Esophagus muscularis mucosa (tissue), 4 donors: ENCODE measurements at regions not wholly inside any gene's neighbourhood (a gene's known extent, or its start where the extent isn't known, plus 50 kb on each side); places are given as distances from the start of the nearest gene placed in this dataset.
"Not testable (repeated sequence)": the region's sequence is repeated elsewhere in the genome, so short reads cannot be mapped to it uniquely, and the experiment has no call there.

Source experiments
- DNase-seq: peaks from one replicate; pipeline ENCODE4 v3.0.0-alpha.2; 2017; ENCODE audit errors: extremely low spot score
- H3K27ac ChIP-seq, 4 donors: fragments of 200-600 bp; sonication (generic); replicated peaks in 1 of 4; 1 replicate in 3 of 4; 2 replicates in 1 of 4; pipeline ENCODE4 v1.5.1; 2016 to 2019; ENCODE audit warnings: mild to moderate bottlenecking in 1 of 4
- H3K27me3 ChIP-seq, 4 donors: fragments of 200-600 bp; sonication (generic); one replicate each; pipeline versions ENCODE4 v1.5.1 to v1.6.0; 2016 to 2019
- H3K36me3 ChIP-seq, 4 donors: fragments of 200-600 bp; sonication (generic); one replicate each; pipeline ENCODE4 v1.5.1; 2016 to 2019
- H3K4me1 ChIP-seq, 4 donors: fragments of 200-600 bp; sonication (generic); one replicate each; pipeline ENCODE4 v1.5.1; 2016 to 2019
- H3K4me3 ChIP-seq, 4 donors: fragments of 200-600 bp; sonication (generic); 1 replicate in 2 of 4; 2 replicates in 2 of 4; pipeline ENCODE4 v1.5.1; 2016 to 2019; ENCODE audit warnings: mild to moderate bottlenecking in 4 of 4, moderate library complexity in 1 of 4
- H3K9me3 ChIP-seq, 4 donors: fragments of 200-600 bp; sonication (generic); 1 replicate in 3 of 4; 2 replicates in 1 of 4; pipeline ENCODE4 v1.5.1; 2016 to 2019
- CTCF ChIP-seq, 3 experiments: fragments of 200-600 bp in 2 of 3; fragments of 450-650 bp in 1 of 3; sonication (generic) in 2 of 3; IDR thresholded peaks; one replicate each; pipeline ENCODE4 v1.5.1; 2017 to 2019; ENCODE audit warnings: antibody characterized with exemption in 3 of 3, mild to moderate bottlenecking in 2 of 3, moderate library complexity in 1 of 3
- EP300 ChIP-seq: sonication (generic); formaldehyde crosslinking; IDR thresholded peaks from one replicate; pipeline ENCODE4 v1.6.1; 2017; ENCODE audit warnings: antibody characterized with exemption
- POLR2A ChIP-seq: fragments of 450-650 bp; IDR thresholded peaks from one replicate; pipeline ENCODE4 v1.6.1; 2017; ENCODE audit warnings: antibody characterized with exemption, moderate library complexity, mild to moderate bottlenecking, low read depth
- POLR2AphosphoS5 ChIP-seq, 2 donors: sonication (generic); formaldehyde crosslinking; IDR thresholded peaks; one replicate each; pipeline ENCODE4 v1.6.1; 2017; ENCODE audit warnings: antibody characterized with exemption in 2 of 2
- WGBS: methylation state at CpG from one replicate; pipeline ENCODE4 v1.1.5; 2018; 5-methylcytosine and 5-hydroxymethylcytosine counted together
- intact Hi-C: fragments of 100-400 bp; cut with DNase I; formaldehyde crosslinking; loops from one replicate; pipeline ENCODE4 v1.15.1; 2023

- no peaks in the 10 kb centered on the region for H3K4me1 ChIP-seq
- no peak for TF ChIP-seq EP300
- no peaks in the 10 kb centered on the region for H3K27me3 ChIP-seq
- no peak for DNase-seq
- intact Hi-C loops, result no loop called here
- no peak overlapping the region for H3K27ac ChIP-seq
- no peaks in the 10 kb centered on the region for H3K9me3 ChIP-seq
- no peaks in the 10 kb centered on the region for H3K36me3 ChIP-seq
- WGBS, result 70% methylated on average over 4 of the region's 4 CpGs
- H3K4me3 ChIP-seq, result no peak overlapping the region
These were observed 1317.8 kb upstream of the MAP3K7 start for GRCh38 chr6:91904586-91905164.

- DNase-seq, result no peak
- H3K4me3 ChIP-seq, result no peak overlapping the region
- TF ChIP-seq POLR2A, result no peak
- no peak for TF ChIP-seq POLR2AphosphoS5 (IDR thresholded peaks at IDR 0.05)
- TF ChIP-seq CTCF (IDR thresholded peaks at IDR 0.05), result no peak
- no peak for TF ChIP-seq EP300
- no peaks in the 10 kb centered on the region for H3K27me3 ChIP-seq
- peaks cover 0 to 9% (median 2%) of the 10 kb centered on the region in 4 donors for H3K9me3 ChIP-seq
- 46% methylated on average over 6 of the region's 6 CpGs for WGBS
- H3K4me1 ChIP-seq, result no peaks in the 10 kb centered on the region
- intact Hi-C loops, result no loop called here
- H3K36me3 ChIP-seq, result no peaks in the 10 kb centered on the region
- H3K27ac ChIP-seq, result no peak overlapping the region
These were observed 1308.9 kb upstream of the MAP3K7 start for GRCh38 chr6:91895599-91896285.

- WGBS, result 50% methylated on average over 2 of the region's 2 CpGs
- peaks cover 0 to 11% (median 7%) of the 10 kb centered on the region in 4 donors for H3K9me3 ChIP-seq
These were observed 1299.4 kb upstream of the MAP3K7 start for GRCh38 chr6:91886183-91886795.

GRCh38 chr6:91881791-91882190 lies 1294.9 kb upstream of the MAP3K7 start:
- H3K36me3 ChIP-seq, intact Hi-C loops, H3K27me3 ChIP-seq, H3K27ac ChIP-seq, H3K4me1 ChIP-seq, DNase-seq, H3K4me3 ChIP-seq: not testable (repeated sequence)
- WGBS, result 89% methylated on average over 10 of the region's 16 CpGs
- H3K9me3 ChIP-seq, result peaks cover 0 to 11% (median 7%) of the 10 kb centered on the region in 4 donors

More at GRCh38 chr6:91886183-91886795, 1299.4 kb upstream of the MAP3K7 start:
- DNase-seq, result no peak
- Histone ChIP-seq H3K4me3 (no peak overlapping the region), H3K27me3 (no peaks in the 10 kb centered on the region), H3K27ac (no peak overlapping the region), H3K4me1 (no peaks in the 10 kb centered on the region), H3K36me3 (no peaks in the 10 kb centered on the region)
- intact Hi-C loops, result no loop called here
- TF ChIP-seq POLR2A, result no peak
- TF ChIP-seq CTCF (IDR thresholded peaks at IDR 0.05), result no peak
- no peak for TF ChIP-seq EP300

- Histone ChIP-seq H3K36me3 (no peaks in the 10 kb centered on the region), H3K4me1 (no peaks in the 10 kb centered on the region), H3K27me3 (no peaks in the 10 kb centered on the region), H3K9me3 (no peaks in the 10 kb centered on the region), H3K27ac (no peak overlapping the region), H3K4me3 (no peak overlapping the region)
- DNase-seq, result no peak
- intact Hi-C loops, result no loop called here
- TF ChIP-seq CTCF (IDR thresholded peaks at IDR 0.05), result no peak
- TF ChIP-seq POLR2A, result no peak
- no peak for TF ChIP-seq EP300
- no peak for TF ChIP-seq POLR2AphosphoS5 (IDR thresholded peaks at IDR 0.05)
- WGBS, result 75% methylated on average over 6 of the region's 6 CpGs
These were observed 1292.6 kb upstream of the MAP3K7 start for GRCh38 chr6:91879386-91879995.
